ENCODE measurements at regions not wholly inside any gene's neighbourhood (a gene's known extent, or its start where the extent isn't known, plus 50 kb on each side); places are given as distances from the start of the nearest gene placed in this dataset.

DNA sequence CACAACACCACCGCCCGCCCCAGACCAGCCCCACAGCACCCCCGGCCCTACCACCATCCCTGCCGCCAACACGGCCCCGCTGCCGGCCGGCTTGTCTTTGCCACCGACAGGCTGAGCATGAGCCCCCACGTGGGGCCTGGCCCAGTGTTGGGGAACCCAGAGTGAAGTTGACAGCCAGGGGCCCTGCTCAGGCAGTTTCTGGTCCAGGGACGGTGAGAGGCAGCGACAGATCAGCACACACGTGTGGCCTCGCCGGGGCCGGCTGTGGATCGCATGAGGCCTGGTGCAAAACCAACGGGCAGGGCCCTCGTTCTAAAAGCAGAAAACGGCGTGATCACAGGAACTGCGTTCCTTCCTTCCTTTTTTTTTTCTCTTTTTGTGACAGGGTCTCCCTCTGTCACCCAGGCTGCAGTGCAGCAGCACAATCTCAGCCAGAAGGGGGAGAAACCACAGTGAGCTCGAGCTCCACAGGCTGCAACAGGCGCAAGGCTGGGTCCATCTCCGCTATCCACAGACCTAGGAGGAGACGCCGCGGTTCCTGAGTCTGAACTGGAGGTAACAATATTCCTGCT is 50.5 kb upstream of the FBRSL1 start:
- DNase-seq (ENCODE audit: low read depth) = no peak

DNA sequence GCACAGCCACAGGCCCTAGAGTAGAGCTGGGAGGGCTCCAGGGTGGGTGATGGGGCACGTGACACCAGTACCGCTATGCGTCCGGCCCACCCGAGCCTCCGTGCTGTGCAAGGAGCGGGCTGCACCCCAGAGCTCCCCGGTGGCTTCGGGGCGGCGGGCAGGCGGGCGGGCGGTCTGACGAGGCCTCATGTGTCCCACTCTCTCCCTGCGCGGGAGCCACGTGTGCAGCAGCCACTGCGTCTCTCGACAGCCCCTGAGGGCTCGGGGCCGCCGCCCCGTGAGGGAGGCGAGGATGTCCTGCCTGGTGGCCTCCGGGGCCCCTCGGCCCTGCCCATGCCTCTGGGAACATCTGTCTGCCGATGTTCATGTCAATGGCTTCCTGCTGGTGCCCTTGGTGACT is 51.2 kb upstream of the FBRSL1 start:
- DNase-seq (ENCODE audit: low read depth) = no peak

DNA sequence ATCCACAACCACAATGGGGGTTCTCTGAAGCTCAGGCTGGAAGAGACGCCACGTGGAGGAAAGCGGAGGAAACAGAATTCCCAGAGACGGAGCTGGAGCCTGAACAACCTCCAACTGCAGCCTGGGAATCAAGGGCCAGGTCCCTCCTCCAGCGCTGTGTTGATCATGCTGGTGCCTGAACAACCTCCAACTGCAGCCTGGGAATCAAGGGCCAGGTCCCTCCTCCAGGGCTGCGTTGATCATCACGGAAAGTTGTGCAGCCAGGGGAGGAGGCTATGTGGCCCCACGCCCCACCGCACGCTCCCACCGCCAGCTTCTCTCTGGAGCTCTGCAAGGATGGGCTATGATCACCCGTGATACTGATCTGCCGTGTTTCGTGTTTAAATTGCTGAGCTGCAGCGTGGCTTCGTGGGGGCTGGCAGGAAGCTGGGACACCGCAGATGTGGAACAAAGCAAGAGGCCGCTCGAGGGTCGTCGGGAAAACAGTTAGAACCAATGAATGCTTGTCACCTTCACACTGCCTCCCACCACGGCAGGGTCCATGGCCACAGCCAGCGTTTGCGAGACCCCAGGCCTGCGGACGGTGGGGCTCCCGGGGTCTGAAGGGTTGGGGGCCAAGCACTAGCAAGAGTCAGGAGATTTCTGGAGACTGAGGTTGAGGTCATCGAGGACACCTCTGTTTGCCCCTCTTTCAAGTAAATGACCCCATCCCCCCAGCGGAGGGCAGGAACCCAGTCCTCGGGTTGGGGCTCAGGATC is 51.8 kb upstream of the FBRSL1 start:
- no peak for DNase-seq (ENCODE audit: low read depth)

DNA sequence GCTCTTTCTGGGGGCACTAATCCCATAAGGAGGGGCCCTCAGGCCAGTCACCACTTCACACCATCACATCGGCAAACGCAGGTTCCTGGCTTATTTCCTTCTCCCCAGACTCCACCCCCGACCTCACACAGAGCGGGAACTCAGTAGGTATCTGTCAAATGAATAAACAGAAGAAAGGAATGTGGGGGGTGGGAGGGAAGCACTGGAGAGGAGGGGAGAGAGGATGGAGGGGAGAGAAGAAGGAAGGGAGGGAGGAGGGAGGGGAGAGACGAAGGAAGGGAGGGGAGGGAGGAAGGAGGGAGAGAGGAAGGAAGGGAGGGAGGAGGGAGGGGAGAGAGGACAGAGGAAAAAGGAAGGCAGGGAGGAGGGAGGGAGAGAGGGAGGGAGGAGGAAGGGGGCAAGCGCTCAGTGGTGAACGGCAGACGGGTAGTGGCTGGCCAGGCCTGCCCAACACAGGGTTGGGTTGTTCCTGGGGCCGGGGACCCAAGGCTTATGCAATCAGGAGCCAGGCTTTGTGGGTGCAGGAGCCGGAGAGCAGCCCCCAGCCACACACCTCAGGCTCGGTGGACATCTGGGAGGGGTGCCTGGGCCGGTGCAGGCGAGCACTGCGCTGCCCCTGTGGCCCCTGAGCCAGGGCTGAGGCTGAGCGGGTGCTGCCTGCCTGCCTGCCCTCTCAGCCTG is 52.6 kb upstream of the FBRSL1 start:
- no peak for DNase-seq (ENCODE audit: low read depth)

DNA sequence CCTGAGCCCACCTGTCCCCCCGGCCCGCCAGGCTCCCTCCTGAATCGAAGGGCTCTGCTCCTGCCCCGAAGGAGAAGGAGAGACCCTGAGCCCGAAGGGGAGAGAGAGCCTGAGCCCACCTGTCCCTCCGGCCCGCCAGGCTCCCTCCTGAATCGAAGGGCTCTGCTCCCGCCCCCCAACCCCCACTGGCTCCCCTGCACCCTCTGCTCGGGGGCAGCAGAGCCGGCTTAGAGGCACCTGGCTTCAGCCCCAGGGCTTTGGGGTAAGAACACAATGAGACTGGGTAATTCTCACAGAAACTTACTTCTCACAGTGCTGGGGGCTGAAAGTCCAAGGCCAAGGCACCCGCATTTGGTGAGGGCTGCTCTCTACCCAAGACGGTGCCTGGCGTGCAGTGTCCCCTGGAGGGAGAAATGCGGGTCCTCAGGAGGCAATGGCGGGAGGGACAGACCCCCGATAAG is 53.1 kb upstream of the FBRSL1 start:
- DNase-seq (ENCODE audit: low read depth) = no peak

DNA sequence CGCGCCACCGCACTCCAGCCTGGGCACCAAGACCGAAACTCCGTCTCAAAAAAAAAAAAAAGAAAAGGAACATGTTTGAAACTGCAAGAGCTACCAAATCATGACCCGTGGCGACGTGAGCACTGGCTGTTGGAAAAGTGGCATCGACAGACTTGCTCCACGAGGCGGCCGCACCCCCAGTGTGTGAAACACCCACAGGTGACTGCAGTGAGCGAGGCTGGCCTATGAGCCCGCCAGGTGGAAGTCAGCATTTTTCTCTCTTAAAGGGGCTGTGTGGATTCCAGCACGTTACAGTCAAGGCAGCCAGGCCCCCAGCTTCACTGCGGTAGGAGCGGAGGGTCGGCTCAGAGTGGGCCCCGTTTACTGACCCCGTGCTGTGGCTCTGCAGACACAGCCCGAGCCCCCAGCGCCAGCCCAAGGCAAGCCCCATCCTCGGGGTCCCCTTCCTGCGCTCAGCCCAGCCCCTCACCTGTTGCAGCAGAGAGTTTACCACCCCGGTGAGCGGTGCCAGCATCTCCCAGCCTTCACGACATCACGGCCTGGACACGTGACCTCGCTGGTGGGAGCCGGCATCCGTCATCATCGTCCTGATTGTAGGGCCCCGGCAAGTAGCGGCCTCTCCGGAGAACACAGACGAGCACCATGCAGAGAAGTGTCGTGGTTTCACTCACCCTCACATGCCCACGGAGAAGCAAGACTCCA is 54.3 kb upstream of the FBRSL1 start:
- DNase-seq (ENCODE audit: low read depth) = no peak

DNA sequence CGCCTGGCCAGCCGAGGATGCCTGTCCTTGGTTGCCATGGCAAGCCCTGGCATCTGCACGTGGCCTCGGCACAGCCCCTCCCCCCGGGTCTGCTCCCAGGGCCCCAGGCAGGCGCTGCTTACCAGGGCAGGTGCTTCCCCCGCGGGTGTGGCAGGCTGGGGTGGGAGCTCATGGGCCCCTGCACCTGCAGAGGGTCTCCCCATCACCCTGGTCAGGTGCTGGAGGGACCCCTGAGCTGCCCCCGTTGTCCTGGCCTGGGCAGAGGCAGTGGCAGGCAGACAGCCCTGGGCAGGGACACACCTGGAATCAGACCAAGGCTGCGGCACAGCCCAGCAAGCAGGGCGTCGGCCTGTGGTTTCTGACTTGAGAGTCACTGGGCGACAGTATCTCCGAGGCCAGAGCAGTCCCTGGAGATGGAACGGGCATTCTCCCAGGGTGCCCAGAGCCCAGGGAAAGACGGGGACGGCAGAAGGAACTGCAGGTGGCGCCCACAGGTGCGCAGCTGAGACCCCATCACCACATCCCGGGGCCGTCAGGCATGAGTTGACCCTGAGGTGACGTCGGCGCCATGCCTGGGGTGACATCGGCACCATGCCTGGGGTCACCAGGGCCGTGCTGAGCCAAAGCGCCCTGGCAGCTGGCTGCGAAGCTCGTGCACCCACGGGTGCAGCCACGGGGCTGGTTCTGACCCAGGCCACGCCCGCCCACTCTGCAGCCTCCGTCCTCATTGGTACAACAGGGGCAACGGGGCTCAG is 56.1 kb upstream of the FBRSL1 start:
- DNase-seq (ENCODE audit: low read depth) = no peak

DNA sequence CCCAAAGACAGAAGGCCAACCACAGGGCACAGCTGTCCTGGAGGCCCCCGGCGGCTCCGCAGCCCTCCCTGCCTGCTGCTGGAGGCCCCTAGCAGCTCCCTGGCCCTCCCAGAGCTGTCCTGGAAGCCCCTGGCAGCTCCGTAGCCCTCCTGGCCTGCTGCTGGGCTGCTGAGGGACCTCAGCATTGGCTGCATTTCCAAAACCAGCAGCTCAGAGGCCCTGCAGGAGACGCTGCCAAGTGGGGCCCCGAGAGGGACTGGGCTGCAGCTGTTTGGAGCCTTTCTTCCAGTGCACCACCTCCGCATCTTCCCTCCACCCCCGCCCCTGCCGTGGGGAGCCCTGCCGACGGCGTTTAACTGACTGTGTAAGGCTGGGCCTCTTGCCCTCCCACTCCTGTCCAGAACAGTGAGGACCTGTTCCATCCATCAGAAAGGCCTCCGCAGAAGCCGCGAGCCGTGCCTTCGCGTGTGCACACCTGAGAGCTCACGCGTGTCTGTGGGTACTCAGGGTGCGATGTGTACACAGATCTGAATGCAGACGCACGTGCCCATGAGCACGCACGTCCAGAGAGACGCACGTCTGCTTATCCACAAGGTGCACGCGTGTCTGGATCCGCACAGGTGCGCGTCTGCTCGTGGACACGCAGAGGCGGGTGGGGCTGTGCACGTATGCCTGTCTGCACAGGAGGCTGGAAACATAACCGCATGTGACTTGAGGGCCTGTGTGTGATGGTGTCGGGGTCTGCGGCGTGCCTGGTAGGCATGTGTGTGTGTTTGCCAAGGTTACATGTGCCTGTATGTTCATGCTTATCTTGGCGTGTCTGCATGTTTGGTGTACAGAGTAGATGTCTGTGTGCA is 57.0 kb upstream of the FBRSL1 start:
- no peak for DNase-seq (ENCODE audit: low read depth)

DNA sequence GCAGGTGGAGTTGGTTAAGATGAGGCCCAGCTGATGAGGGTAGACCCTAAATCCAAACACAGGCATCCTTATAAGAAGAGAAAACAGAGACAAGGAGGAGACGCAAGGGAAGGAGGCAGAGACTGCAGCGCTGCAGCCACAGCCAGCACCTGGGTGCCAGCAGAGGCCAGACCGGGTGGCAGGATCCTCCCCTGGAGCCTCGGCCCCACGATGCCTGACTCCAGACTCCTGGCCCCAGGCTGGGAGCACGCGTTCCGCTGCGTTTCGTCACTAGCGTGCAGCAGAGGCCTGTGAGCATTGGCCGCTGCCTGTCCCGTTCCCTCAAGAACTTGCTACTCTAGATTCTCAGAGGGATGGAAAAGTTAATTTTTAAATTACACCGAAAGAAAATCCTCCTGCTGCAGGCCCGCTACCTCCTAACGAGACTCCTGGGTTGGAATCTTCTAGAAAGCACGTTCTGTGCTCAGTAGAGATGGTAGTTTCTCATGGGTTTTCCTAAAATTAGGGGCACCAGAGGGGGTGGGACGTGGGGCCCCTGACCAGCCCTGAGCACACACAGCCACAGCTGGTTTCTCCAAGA is 57.7 kb upstream of the FBRSL1 start:
- DNase-seq (ENCODE audit: low read depth) = no peak

DNA sequence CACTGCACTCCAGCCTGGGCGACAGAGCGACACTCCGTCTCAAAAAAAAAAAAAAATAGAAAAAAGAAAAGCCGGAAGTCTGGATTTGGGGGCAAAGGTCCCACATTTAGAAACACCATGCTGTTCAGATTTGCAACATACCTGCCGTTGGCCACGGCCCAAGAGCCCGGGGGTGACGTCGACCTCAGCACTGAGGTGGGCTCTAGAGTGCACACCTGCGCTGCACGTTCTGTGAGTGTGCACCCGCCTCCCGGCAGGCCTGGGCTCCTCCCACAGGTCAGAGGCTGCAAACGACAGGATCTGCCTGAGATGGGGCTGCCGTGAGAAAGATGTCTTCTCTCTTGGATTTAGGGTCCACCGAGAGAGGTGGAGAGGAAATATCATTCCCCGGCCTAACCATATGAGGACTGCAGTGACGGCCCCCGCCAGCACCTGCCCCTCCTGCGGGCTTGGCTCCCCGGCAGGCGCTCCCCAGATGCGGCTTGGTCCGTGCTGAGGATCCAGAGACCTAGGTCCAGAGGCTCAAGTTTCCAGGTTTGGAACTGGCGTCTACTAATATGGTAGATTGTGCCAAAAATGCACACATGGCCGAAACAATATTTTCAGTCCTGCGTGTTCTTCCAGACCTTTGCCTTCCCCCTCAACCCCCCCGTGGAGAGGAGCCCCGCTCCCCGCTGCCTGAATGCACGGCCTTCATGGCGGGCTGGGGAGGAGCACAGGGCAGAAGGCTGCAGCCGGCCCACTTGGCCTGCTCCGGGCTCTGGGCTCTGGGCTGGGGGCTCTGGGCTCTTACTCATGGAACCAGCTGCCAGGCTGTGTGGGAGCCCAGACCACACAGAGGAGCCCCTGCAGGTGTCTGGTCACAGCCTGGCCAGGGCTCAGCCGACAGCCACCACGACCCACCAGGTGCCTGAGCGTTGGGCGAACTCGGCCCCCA is 58.8 kb upstream of the FBRSL1 start:
- DNase-seq (ENCODE audit: low read depth) = no peak

DNA sequence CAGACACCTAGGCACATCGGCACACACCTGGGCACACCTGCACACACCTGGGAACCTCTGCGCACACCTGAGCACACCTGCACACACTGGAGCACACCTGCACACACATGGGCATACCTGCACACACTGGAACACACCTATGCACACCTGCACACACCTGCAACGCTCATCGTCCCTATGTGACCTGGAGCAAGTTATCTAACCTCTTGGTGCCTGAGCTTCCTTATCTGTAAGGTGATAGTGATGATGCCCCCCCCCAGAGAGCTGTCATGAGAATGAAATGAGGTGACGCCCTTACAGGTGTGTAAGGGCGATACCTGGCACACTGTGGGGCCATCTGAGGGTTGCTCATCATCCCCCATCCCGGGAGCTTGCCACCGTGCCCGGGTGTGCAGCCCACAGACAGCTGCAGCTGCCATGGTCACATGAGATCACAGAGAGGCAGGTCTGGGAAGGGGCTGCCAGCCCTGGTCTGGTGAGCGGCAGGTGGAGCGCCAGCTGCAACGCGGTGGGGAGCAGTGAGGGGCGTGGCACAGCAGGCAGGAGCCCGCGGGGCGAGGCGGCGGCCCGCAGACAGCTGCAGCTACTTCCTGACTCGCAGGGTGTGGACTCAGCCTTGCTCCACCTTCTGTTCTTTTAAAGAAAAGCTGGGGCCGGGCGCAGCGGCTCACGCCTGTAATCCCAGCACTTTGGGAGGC is 59.9 kb upstream of the FBRSL1 start:
- DNase-seq (ENCODE audit: low read depth) = no peak

DNA sequence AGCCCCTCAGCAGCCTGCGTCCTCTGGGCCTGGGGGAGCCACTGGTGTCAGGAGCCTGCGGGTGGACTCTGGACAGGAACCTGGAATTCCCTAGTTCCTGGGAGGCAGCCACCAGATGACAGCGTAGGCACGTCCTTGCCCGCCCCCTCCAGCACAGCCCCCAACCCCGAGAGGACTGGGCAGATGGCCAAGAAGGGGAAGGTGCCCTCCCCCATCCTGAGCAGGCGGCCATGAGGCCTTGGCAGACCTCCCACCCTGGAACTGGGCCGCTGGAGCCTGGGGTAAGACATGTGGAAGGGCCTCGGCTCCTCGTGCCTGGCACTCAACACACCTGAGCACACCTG is 60.4 kb upstream of the FBRSL1 start:
- DNase-seq (ENCODE audit: low read depth) = no peak

DNA sequence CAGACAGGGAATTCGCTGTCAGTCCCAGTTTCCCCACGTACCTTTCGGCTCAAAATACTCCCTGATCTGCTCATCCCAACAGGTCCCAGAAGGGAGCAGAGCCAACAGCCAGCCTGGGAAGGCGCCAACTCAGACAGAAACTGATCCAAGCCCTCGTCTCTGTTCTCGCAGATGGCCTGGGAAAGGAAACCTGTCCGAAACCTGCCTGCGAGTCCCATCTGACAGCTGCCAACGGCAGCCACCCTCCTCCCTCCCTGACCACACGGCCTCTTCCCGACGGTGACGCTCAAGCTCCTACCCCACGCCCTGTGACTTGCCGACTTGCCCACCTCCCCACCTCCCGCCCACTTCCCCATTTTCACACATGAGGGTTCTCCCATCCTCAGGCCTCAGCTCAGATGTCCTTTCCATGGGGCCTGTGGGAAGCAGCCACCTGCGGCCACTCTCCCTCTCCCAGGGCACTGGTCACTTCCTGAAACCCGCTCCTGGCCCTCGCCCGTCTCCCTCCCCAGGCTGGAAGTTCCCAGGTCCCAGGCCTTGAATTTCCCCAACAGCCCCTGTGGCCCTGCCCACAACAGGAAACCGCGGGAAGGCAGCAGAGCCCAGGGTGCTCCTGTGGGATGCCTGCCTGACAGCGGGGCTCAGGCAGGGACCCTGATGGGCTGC is 60.9 kb upstream of the FBRSL1 start:
- no peak for DNase-seq (ENCODE audit: low read depth)

DNA sequence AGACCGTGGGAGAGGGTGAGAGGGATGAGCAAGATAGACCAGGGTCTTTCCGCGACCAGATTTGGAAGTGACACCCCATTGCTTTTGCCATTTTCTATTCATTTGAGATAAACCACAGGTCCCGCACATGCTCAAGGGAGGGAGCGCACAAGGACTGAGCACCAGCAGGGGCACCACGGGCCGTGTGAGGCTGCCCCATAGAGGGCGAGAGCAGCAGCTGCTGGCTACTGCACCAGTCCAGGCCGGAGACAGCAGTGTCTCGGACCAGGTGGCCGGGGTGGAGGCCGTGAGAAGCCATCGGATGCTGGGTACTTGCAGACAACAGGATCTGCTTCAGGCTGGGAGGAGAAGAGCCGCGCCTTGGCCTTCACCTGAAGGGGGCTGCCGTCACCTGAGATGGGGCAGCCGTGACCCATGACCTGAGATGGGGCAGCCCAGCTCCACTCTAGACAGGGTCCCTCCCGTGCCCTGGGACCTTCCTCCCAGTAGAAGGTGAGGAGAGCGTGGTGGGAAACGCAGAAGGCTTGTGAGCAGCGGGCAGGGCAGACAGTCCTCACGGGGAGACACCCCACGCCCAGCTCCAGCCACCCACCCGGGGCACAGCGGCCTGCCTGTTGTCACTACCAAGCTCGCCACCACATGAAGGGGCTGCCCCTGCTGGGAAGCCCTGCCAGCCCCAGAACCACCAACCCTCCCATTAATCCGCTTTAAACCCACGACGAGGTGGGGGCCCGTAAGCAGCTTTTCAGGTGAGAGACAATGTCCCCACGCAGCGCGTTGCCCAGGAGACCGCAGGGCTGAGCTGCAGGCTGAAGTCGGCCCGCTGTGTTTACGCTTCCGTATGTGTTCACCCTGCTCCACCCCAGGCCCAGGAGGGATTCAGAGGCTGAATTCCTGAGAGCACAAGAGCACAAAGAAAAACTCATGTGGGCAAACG is 61.7 kb upstream of the FBRSL1 start:
- no peak for DNase-seq (ENCODE audit: low read depth)

DNA sequence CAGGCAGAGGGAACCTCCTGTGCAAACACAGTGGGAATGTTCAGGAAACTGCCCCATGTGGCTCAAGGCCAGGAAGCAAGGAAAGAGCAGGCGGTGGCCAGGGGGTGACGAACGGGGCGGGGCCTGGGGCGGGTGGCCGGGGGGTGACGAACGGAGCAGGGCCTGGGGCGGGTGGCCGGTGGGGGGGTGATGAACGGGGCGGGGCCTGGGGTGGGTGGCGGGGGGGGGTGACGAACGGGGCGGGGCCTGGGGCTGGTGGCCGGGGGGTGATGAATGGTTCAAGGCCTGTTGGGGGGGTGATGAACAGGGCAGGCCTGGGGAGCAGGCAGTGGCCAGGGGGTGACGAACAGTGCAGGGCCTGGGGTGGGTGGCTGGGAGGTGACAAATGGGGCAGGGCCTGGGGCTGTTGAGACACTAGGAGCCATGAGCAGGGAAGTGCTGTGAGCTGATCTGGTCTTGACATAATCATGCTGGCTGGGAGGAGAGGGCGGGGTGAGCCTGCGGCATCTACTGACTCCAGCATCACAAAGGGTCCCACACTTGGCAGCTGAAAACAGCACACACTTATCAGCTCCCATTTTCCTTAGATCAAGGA is 62.7 kb upstream of the FBRSL1 start:
- no peak for DNase-seq (ENCODE audit: low read depth)

DNA sequence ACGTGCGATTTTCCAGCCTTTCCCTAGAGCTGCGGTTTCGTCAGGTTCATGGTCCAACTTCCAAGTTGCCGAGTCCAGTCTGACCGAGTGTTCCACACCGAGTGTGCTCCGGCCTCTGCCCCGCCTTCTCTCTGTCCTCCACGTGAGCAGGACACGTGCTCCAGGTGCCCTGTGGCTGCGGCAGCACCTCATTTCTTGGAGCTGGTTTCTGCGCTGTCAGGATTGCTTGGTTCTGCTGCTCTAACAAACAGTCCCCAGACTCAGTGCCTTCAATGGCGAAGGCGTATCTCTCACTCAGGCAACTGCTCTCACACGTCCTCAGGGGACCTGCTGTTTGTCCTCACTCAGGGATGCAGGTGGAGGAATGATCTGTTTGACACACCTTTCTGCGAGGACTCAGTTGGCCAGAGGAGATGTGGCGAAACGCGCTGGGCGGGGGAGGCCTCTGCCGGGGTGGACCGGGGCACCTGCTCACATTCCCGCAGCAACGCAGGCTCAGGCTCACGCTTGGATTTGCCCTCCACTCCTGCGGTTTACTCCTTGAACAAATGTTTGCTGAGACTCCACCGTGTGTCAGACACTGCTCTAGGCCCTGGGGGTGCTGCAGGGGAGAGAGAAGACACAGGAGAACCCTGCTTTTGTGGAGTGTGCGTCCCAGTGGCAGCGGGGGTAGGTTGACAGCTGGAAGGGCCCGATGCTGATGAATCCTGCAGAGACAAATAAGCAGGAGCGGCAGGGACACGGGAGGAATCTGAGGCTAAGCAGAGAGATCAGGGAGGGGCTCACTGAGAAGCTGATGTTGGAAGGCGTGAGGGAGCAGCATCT is 63.4 kb upstream of the FBRSL1 start:
- DNase-seq (ENCODE audit: low read depth) = no peak
